ENCODE measurements at regions not wholly inside any gene's neighbourhood (a gene's known extent, or its start where the extent isn't known, plus 50 kb on each side); places are given as distances from the start of the nearest gene placed in this dataset.
"Not testable (repeated sequence)": the region's sequence is repeated elsewhere in the genome, so short reads cannot be mapped to it uniquely, and the experiment has no call there.

DNA sequence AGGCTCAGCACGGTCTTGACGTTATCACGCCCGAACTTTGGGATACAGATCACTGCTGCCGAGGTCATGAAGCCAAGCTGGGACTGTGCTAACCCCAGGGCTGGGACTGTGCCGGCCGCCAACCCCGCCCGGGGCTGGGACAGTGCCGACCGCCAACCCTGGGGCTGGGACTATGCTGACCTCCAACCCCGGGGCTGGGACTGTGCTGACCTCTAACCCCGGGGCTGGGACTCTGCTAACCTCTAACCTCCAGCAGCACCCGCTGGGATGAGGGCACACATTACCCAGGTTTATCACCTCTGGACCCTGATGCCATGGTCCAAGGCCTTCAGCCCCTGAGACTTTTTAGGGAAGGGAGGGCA is 129.7 kb downstream of the IGLL1 start:
- peaks cover 5 to 10% (median 5%) of the 10 kb centered on the region in 3 experiments for H3K36me3 Mint-ChIP-seq (ENCODE audit: insufficient read depth in 1 of 3, low read depth in 3 of 3)
- no peak overlapping the region for H2BK20ac ChIP-seq (ENCODE audit: low read depth, low read length, poor library complexity, severe bottlenecking)
- no peaks in the 10 kb centered on the region for H3K79me2 ChIP-seq (ENCODE audit: insufficient read depth, low read length)
- H3K27ac ChIP-seq (ENCODE audit: insufficient read length, low read depth, low read length): no peak overlapping the region
- H3K4me1 Mint-ChIP-seq: no peaks in the 10 kb centered on the region
- no peak overlapping the region for H4K91ac ChIP-seq (ENCODE audit: insufficient read length, low read depth, low read length)
- no peak overlapping the region for H3K18ac ChIP-seq (ENCODE audit: insufficient read length, low read depth, low read length)
- no peaks in the 10 kb centered on the region for H3K79me1 ChIP-seq (ENCODE audit: insufficient read depth, low read depth, low read length, poor library complexity, severe bottlenecking)
- no peaks in the 10 kb centered on the region for H4K20me1 ChIP-seq (ENCODE audit: control insufficient read depth, insufficient read depth, insufficient read length)
- H2BK15ac ChIP-seq (ENCODE audit: low read depth, low read length): no peak overlapping the region
- H3K27me3 ChIP-seq (ENCODE audit: insufficient read depth, low read length): no peaks in the 10 kb centered on the region
- H4K8ac ChIP-seq (replicated peaks; ENCODE audit: insufficient read length, low read depth, low read length): no peak overlapping the region
- H3K27me3 Mint-ChIP-seq (ENCODE audit: low read depth): peaks cover 46% of the 10 kb centered on the region
- no peaks in the 10 kb centered on the region for H3K4me1 ChIP-seq (ENCODE audit: insufficient read depth, low read length)
- H2AFZ ChIP-seq (ENCODE audit: low read length): no peak overlapping the region
- no peaks in the 10 kb centered on the region for H3K9me3 ChIP-seq (ENCODE audit: control insufficient read depth, low read depth, low read length)
- no peak overlapping the region for H3K56ac ChIP-seq (ENCODE audit: insufficient read length, low read depth, low read length)
- no peak overlapping the region for H2BK12ac ChIP-seq (ENCODE audit: insufficient read length, low read depth, low read length)
- H3K4me3 Mint-ChIP-seq: no peak overlapping the region
- no peak overlapping the region for H3K4me2 ChIP-seq (ENCODE audit: insufficient read depth, insufficient read length, low read length)
- no peak overlapping the region for H3K14ac ChIP-seq (ENCODE audit: insufficient read depth, low read length)
- H3K9me3 Mint-ChIP-seq: peaks cover 12 to 13% of the 10 kb centered on the region in 2 experiments
- no peaks in the 10 kb centered on the region for H3K23me2 ChIP-seq (ENCODE audit: insufficient read length, low read depth, low read length, poor library complexity, severe bottlenecking)
- H2BK5ac ChIP-seq (ENCODE audit: insufficient read length, low read length): no peak overlapping the region
- H3K4ac ChIP-seq (ENCODE audit: low read depth, low read length): no peak overlapping the region
- no peak overlapping the region for H3K27ac Mint-ChIP-seq
- H3T11ph ChIP-seq (ENCODE audit: low read length): no peak overlapping the region
- no peak overlapping the region for H4K5ac ChIP-seq (ENCODE audit: insufficient read length, low read depth, low read length)
- H2BK120ac ChIP-seq (ENCODE audit: low read depth, low read length, poor library complexity, severe bottlenecking): no peak overlapping the region
- TF ChIP-seq, protein P1, sequence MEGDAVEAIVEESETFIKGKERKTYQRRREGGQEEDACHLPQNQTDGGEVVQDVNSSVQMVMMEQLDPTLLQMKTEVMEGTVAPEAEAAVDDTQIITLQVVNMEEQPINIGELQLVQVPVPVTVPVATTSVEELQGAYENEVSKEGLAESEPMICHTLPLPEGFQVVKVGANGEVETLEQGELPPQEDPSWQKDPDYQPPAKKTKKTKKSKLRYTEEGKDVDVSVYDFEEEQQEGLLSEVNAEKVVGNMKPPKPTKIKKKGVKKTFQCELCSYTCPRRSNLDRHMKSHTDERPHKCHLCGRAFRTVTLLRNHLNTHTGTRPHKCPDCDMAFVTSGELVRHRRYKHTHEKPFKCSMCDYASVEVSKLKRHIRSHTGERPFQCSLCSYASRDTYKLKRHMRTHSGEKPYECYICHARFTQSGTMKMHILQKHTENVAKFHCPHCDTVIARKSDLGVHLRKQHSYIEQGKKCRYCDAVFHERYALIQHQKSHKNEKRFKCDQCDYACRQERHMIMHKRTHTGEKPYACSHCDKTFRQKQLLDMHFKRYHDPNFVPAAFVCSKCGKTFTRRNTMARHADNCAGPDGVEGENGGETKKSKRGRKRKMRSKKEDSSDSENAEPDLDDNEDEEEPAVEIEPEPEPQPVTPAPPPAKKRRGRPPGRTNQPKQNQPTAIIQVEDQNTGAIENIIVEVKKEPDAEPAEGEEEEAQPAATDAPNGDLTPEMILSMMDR (conservative IDR thresholded peaks at IDR 0.05): no peak
- no peak overlapping the region for H3K23ac ChIP-seq (ENCODE audit: insufficient read length, low read depth, low read length)
- WGBS (ENCODE audit: extremely low coverage, insufficient read length, low lambda C conversion rate): no CpG with 5 or more reads among the region's 14 CpGs
- H2AK5ac ChIP-seq (ENCODE audit: insufficient read length, low read length): no peak overlapping the region
- no peak for DNase-seq
- H3K9ac ChIP-seq (ENCODE audit: extremely low read depth, insufficient read length, low read length): no peak overlapping the region

GRCh38 chr22:23449748-23450433 is 130.2 kb downstream of the IGLL1 start:
- not testable (repeated sequence) for H3K27ac Mint-ChIP-seq; H3K9ac ChIP-seq (ENCODE audit: extremely low read depth, insufficient read length, low read length); H3K56ac ChIP-seq (ENCODE audit: insufficient read length, low read depth, low read length); H4K20me1 ChIP-seq (ENCODE audit: control insufficient read depth, insufficient read depth, insufficient read length); H2AFZ ChIP-seq (ENCODE audit: low read length); H3K4me1 ChIP-seq (ENCODE audit: insufficient read depth, low read length); H3K79me2 ChIP-seq (ENCODE audit: insufficient read depth, low read length); H3K4me1 Mint-ChIP-seq; H3K14ac ChIP-seq (ENCODE audit: insufficient read depth, low read length); H3K9me3 ChIP-seq (ENCODE audit: control insufficient read depth, low read depth, low read length); H3K27ac ChIP-seq (ENCODE audit: insufficient read length, low read depth, low read length); H4K8ac ChIP-seq (replicated peaks; ENCODE audit: insufficient read length, low read depth, low read length); H3K4me2 ChIP-seq (ENCODE audit: insufficient read depth, insufficient read length, low read length); H3K23ac ChIP-seq (ENCODE audit: insufficient read length, low read depth, low read length); H2BK5ac ChIP-seq (ENCODE audit: insufficient read length, low read length); H2AK5ac ChIP-seq (ENCODE audit: insufficient read length, low read length); H3K18ac ChIP-seq (ENCODE audit: insufficient read length, low read depth, low read length); H3K79me1 ChIP-seq (ENCODE audit: insufficient read depth, low read depth, low read length, poor library complexity, severe bottlenecking); H3K4ac ChIP-seq (ENCODE audit: low read depth, low read length); H4K91ac ChIP-seq (ENCODE audit: insufficient read length, low read depth, low read length); H3K4me3 Mint-ChIP-seq; H2BK15ac ChIP-seq (ENCODE audit: low read depth, low read length); H3K27me3 ChIP-seq (ENCODE audit: insufficient read depth, low read length); H2BK12ac ChIP-seq (ENCODE audit: insufficient read length, low read depth, low read length); H4K5ac ChIP-seq (ENCODE audit: insufficient read length, low read depth, low read length); DNase-seq; H2BK20ac ChIP-seq (ENCODE audit: low read depth, low read length, poor library complexity, severe bottlenecking); H3K23me2 ChIP-seq (ENCODE audit: insufficient read length, low read depth, low read length, poor library complexity, severe bottlenecking); H3T11ph ChIP-seq (ENCODE audit: low read length); H2BK120ac ChIP-seq (ENCODE audit: low read depth, low read length, poor library complexity, severe bottlenecking)
- Mint-ChIP-seq H3K27me3 (ENCODE audit: low read depth) (peaks cover 42% of the 10 kb centered on the region), H3K36me3 (ENCODE audit: insufficient read depth in 1 of 3, low read depth in 3 of 3) (peaks cover 5 to 10% (median 5%) of the 10 kb centered on the region in 3 experiments), H3K9me3 (peaks cover 14 to 15% of the 10 kb centered on the region in 2 experiments)
- no CpG with 5 or more reads among the region's 28 CpGs for WGBS (ENCODE audit: extremely low coverage, insufficient read length, low lambda C conversion rate)

Measured in H9 (cell line).